ENCODE measurements at regions not wholly inside any gene's neighbourhood (a gene's known extent, or its start where the extent isn't known, plus 50 kb on each side); places are given as distances from the start of the nearest gene placed in this dataset.

GRCh38 chr1:90143591-90143990 is 148.7 kb downstream of the ZNF326 start:
- Histone ChIP-seq H3K27ac (ENCODE audit: low read depth) (no peak overlapping the region), H3K27me3 (ENCODE audit: insufficient read depth) (no peaks in the 10 kb centered on the region), H3F3A (replicated peaks; ENCODE audit: low read depth) (no peaks in the 10 kb centered on the region), H2AFZ (no peak overlapping the region), H3K36me3 (ENCODE audit: insufficient read depth) (0 out of 2 replicates have a peak, but pooled peaks cover 2% of the 10 kb centered on the region), H4K20me1 (replicated peaks; ENCODE audit: insufficient read depth) (no peaks in the 10 kb centered on the region; the same call in 1 of the 2 replicates), H3K4me2 (no peak overlapping the region), H3K9me2 (ENCODE audit: insufficient read depth) (no peaks in the 10 kb centered on the region), H3K4me3 (no peak overlapping the region), H3K4me1 (ENCODE audit: insufficient read depth) (no peaks in the 10 kb centered on the region), H3K79me2 (replicated peaks; ENCODE audit: insufficient read depth) (no peaks in the 10 kb centered on the region)
- no peaks in the 10 kb centered on the region for H3K4me1 Mint-ChIP-seq
- peaks cover 24% of the 10 kb centered on the region for H3K9me3 Mint-ChIP-seq
- TF ChIP-seq POLR2AphosphoS5 (IDR thresholded peaks at IDR 0.05; ENCODE audit: low read depth) (no peak), ZNF331 (CRISPR knock-in tag; IDR thresholded peaks at IDR 0.05; ENCODE audit: low read depth) (no peak), REST (IDR thresholded peaks at IDR 0.05; ENCODE audit: unreplicated experiment) (no peak)
- H3K27me3 Mint-ChIP-seq (ENCODE audit: insufficient read depth, low read depth, poor library complexity), result peaks cover 2% of the 10 kb centered on the region
- H3K36me3 Mint-ChIP-seq (ENCODE audit: low read depth), result peaks cover 20% of the 10 kb centered on the region; the same call in 2 of the 3 replicates
- no peak overlapping the region for H3K27ac Mint-ChIP-seq
- no peak for ATAC-seq
- no peak overlapping the region for H3K4me3 Mint-ChIP-seq
- DNase-seq (ENCODE audit: low spot score), result no peak

- no peaks in the 10 kb centered on the region for H3K4me1 Mint-ChIP-seq
- peaks cover 31% of the 10 kb centered on the region for H3K9me3 Mint-ChIP-seq
- H3F3A ChIP-seq (replicated peaks; ENCODE audit: low read depth), result no peaks in the 10 kb centered on the region
- no peaks in the 10 kb centered on the region for H3K79me2 ChIP-seq (replicated peaks; ENCODE audit: insufficient read depth)
- H3K36me3 Mint-ChIP-seq (ENCODE audit: low read depth), result peaks cover 25% of the 10 kb centered on the region; the same call in 2 of the 3 replicates
- ATAC-seq (no peak), DNase-seq (ENCODE audit: low spot score) (no peak)
- H3K36me3 ChIP-seq (ENCODE audit: insufficient read depth), result peaks cover 3% of the 10 kb centered on the region; the same call in 1 of the 2 replicates
- H3K27ac ChIP-seq (ENCODE audit: low read depth), result no peak overlapping the region
- TF ChIP-seq CREB1 (CRISPR knock-in tag; IDR thresholded peaks at IDR 0.05; ENCODE audit: low read depth), result no peak
- H3K4me2 ChIP-seq, result no peak overlapping the region
- H3K27ac Mint-ChIP-seq, result no peak overlapping the region
- no peaks in the 10 kb centered on the region for H3K9me2 ChIP-seq (ENCODE audit: insufficient read depth)
- no peak overlapping the region for H2AFZ ChIP-seq
- H3K4me1 ChIP-seq (ENCODE audit: insufficient read depth), result no peaks in the 10 kb centered on the region
- H4K20me1 ChIP-seq (replicated peaks; ENCODE audit: insufficient read depth), result no peaks in the 10 kb centered on the region; the same call in 1 of the 2 replicates
- H3K4me3 Mint-ChIP-seq, result no peak overlapping the region
- H3K4me3 ChIP-seq, result no peak overlapping the region
- H3K27me3 ChIP-seq (ENCODE audit: insufficient read depth), result no peaks in the 10 kb centered on the region
- H3K27me3 Mint-ChIP-seq (ENCODE audit: insufficient read depth, low read depth, poor library complexity), result peaks cover 4% of the 10 kb centered on the region
Measured at GRCh38 chr1:90142697-90143096, 147.8 kb downstream of the ZNF326 start.

GRCh38 chr1:90139837-90140236 is 144.9 kb downstream of the ZNF326 start:
- Mint-ChIP-seq H3K4me1 (no peaks in the 10 kb centered on the region), H3K9me3 (peaks cover 39% of the 10 kb centered on the region), H3K27ac (no peak overlapping the region), H3K36me3 (ENCODE audit: low read depth) (peaks cover 32% of the 10 kb centered on the region; the same call in 2 of the 3 replicates), H3K4me3 (no peak overlapping the region), H3K27me3 (ENCODE audit: insufficient read depth, low read depth, poor library complexity) (peaks cover 4% of the 10 kb centered on the region)
- no peaks in the 10 kb centered on the region for H3K79me2 ChIP-seq (replicated peaks; ENCODE audit: insufficient read depth)
- no peak for ATAC-seq
- H3K4me1 ChIP-seq (ENCODE audit: insufficient read depth), result no peaks in the 10 kb centered on the region
- no peak for DNase-seq (ENCODE audit: low spot score)
- H3F3A ChIP-seq (replicated peaks; ENCODE audit: low read depth), result no peaks in the 10 kb centered on the region
- no peak overlapping the region; the same call in 1 of the 2 replicates for H3K4me3 ChIP-seq
- H3K27me3 ChIP-seq (ENCODE audit: insufficient read depth), result no peaks in the 10 kb centered on the region
- H4K20me1 ChIP-seq (replicated peaks; ENCODE audit: insufficient read depth), result no peaks in the 10 kb centered on the region
- no peak overlapping the region for H3K27ac ChIP-seq (ENCODE audit: low read depth)
- no peak overlapping the region for H2AFZ ChIP-seq
- H3K36me3 ChIP-seq (ENCODE audit: insufficient read depth), result peaks cover 6% of the 10 kb centered on the region; the same call in 1 of the 2 replicates
- no peak overlapping the region for H3K4me2 ChIP-seq
- H3K9me2 ChIP-seq (ENCODE audit: insufficient read depth), result no peaks in the 10 kb centered on the region
- no peak for TF ChIP-seq ZNF331 (CRISPR knock-in tag; IDR thresholded peaks at IDR 0.05; ENCODE audit: low read depth)
- TF ChIP-seq CTCF (conservative IDR thresholded peaks at IDR 0.05; ENCODE audit: low read depth in 2 of 2), result no peak
- TF ChIP-seq EZH2phosphoT487 (IDR thresholded peaks at IDR 0.05; ENCODE audit: unreplicated experiment), result no peak
- TF ChIP-seq ETS1 (IDR thresholded peaks at IDR 0.05), result no peak
- no peak for TF ChIP-seq EZH2 (IDR thresholded peaks at IDR 0.05; ENCODE audit: low read depth, unreplicated experiment)
- TF ChIP-seq CREB1 (CRISPR knock-in tag; IDR thresholded peaks at IDR 0.05; ENCODE audit: low read depth), result no peak
- TF ChIP-seq ZNF114 (CRISPR knock-in tag; IDR thresholded peaks at IDR 0.05), result no peak
- no peak for TF ChIP-seq STAT1 (IDR thresholded peaks at IDR 0.05; ENCODE audit: unreplicated experiment)
- TF ChIP-seq NANOG (IDR thresholded peaks at IDR 0.05; ENCODE audit: borderline replicate concordance), result no peak

All from GM23338 (cell line).